Ectodermal cell (in vitro differentiated cells): ENCODE measurements at regions not wholly inside any gene's neighbourhood (a gene's known extent, or its start where the extent isn't known, plus 50 kb on each side); places are given as distances from the start of the nearest gene placed in this dataset.

Experiments
- H3K27ac ChIP-seq: 2 replicates; pipeline ENCODE4 v1.7.0; 2013; ENCODE audit warnings: mild to moderate bottlenecking, low read depth, low read length; ENCODE audit not compliant: insufficient read depth, poor library complexity, severe bottlenecking
- H3K27me3 ChIP-seq: 2 replicates; pipeline ENCODE4 v1.7.0; 2013; ENCODE audit warnings: mild to moderate bottlenecking, low read length; ENCODE audit not compliant: insufficient read depth, control insufficient read depth, poor library complexity, severe bottlenecking
- H3K36me3 ChIP-seq: one replicate; pipeline ENCODE4 v1.7.0; 2013; ENCODE audit warnings: low read length; ENCODE audit not compliant: control insufficient read depth, insufficient read depth
- H3K4me1 ChIP-seq: one replicate; pipeline ENCODE4 v1.7.0; 2013; ENCODE audit warnings: low read length; ENCODE audit not compliant: control insufficient read depth, insufficient read depth
- H3K4me3 ChIP-seq: 2 replicates; pipeline ENCODE4 v1.7.0; 2013; ENCODE audit warnings: low read depth, low read length, control low read depth; ENCODE audit not compliant: insufficient read depth
- H3K9me3 ChIP-seq: 2 replicates; pipeline ENCODE4 v1.7.0; 2013; ENCODE audit warnings: mild to moderate bottlenecking, low read length, moderate library complexity; ENCODE audit not compliant: control insufficient read depth
- WGBS, 2 experiments: methylation state at CpG; one replicate each; pipeline ENCODE4 v1.1.7; 2013; ENCODE audit warnings: missing lambda C conversion rate in 2 of 2; 5-methylcytosine and 5-hydroxymethylcytosine counted together

- Histone ChIP-seq H3K9me3 (no peaks in the 10 kb centered on the region), H3K27me3 (no peaks in the 10 kb centered on the region), H3K27ac (no peak overlapping the region), H3K4me3 (no peak overlapping the region), H3K4me1 (no peaks in the 10 kb centered on the region), H3K36me3 (no peaks in the 10 kb centered on the region)
Measured at GRCh38 chr6:94645191-94645590, 932.1 kb upstream of the MANEA start.

GRCh38 chr6:94639564-94639963 lies 937.8 kb upstream of the MANEA start:
- no peaks in the 10 kb centered on the region for H3K36me3 ChIP-seq
- whole genome bisulfite sequencing, 2 experiments: 86 to 90% methylated on average over 5 of the region's 5 CpGs
- H3K9me3 ChIP-seq: no peaks in the 10 kb centered on the region
- no peaks in the 10 kb centered on the region for H3K4me1 ChIP-seq
- no peak overlapping the region for H3K4me3 ChIP-seq
- H3K27ac ChIP-seq: no peak overlapping the region
- no peaks in the 10 kb centered on the region for H3K27me3 ChIP-seq

- H3K27ac ChIP-seq: no peak overlapping the region
- no peaks in the 10 kb centered on the region for H3K36me3 ChIP-seq
- no peaks in the 10 kb centered on the region for H3K4me1 ChIP-seq
- WGBS, 2 experiments: 41 to 48% methylated on average over 3 to 4 of the region's 4 CpGs
- no peaks in the 10 kb centered on the region for H3K27me3 ChIP-seq
- no peak overlapping the region for H3K4me3 ChIP-seq
- H3K9me3 ChIP-seq: no peaks in the 10 kb centered on the region
Measured at GRCh38 chr6:94636780-94637385, 940.5 kb upstream of the MANEA start.

- Histone ChIP-seq H3K27me3 (no peaks in the 10 kb centered on the region), H3K4me1 (no peaks in the 10 kb centered on the region), H3K9me3 (no peaks in the 10 kb centered on the region), H3K4me3 (no peak overlapping the region), H3K27ac (no peak overlapping the region), H3K36me3 (no peaks in the 10 kb centered on the region)
Measured at GRCh38 chr6:94623586-94623985, 953.7 kb upstream of the MANEA start.

- Histone ChIP-seq H3K4me3 (no peak overlapping the region), H3K4me1 (no peaks in the 10 kb centered on the region), H3K27me3 (no peaks in the 10 kb centered on the region), H3K36me3 (no peaks in the 10 kb centered on the region), H3K9me3 (no peaks in the 10 kb centered on the region), H3K27ac (no peak overlapping the region)
Measured at GRCh38 chr6:94622783-94623182, 954.6 kb upstream of the MANEA start.

GRCh38 chr6:94600636-94601035 lies 976.7 kb upstream of the MANEA start:
- Histone ChIP-seq H3K9me3 (no peaks in the 10 kb centered on the region), H3K4me3 (no peak overlapping the region), H3K4me1 (no peaks in the 10 kb centered on the region), H3K36me3 (no peaks in the 10 kb centered on the region), H3K27me3 (no peaks in the 10 kb centered on the region), H3K27ac (no peak overlapping the region)
- 83% methylated on average over 1 of the region's 1 CpG; no CpG with 5 or more reads in 1 of the 2 experiments for WGBS, 2 experiments

- Histone ChIP-seq H3K27ac (no peak overlapping the region), H3K36me3 (no peaks in the 10 kb centered on the region), H3K27me3 (no peaks in the 10 kb centered on the region), H3K9me3 (no peaks in the 10 kb centered on the region), H3K4me1 (no peaks in the 10 kb centered on the region), H3K4me3 (no peak overlapping the region)
- 81 to 100% methylated on average over 1 of the region's 2 CpGs for WGBS, 2 experiments
Measured at GRCh38 chr6:94597487-94597886, 979.8 kb upstream of the MANEA start.

GRCh38 chr6:94590416-94590815 lies 986.9 kb upstream of the MANEA start:
- no peaks in the 10 kb centered on the region for H3K36me3 ChIP-seq
- no peaks in the 10 kb centered on the region for H3K27me3 ChIP-seq
- H3K4me1 ChIP-seq: peaks cover 3% of the 10 kb centered on the region
- H3K27ac ChIP-seq: no peak overlapping the region
- WGBS, 2 experiments: 93 to 94% methylated on average over 6 of the region's 6 CpGs
- H3K9me3 ChIP-seq: no peaks in the 10 kb centered on the region
- no peak overlapping the region for H3K4me3 ChIP-seq

GRCh38 chr6:94588301-94588700 lies 989.0 kb upstream of the MANEA start:
- 92 to 96% methylated on average over 2 to 3 of the region's 3 CpGs for WGBS, 2 experiments
- Histone ChIP-seq H3K27ac (no peak overlapping the region), H3K27me3 (no peaks in the 10 kb centered on the region), H3K36me3 (no peaks in the 10 kb centered on the region), H3K9me3 (no peaks in the 10 kb centered on the region), H3K4me1 (peaks cover 3% of the 10 kb centered on the region), H3K4me3 (no peak overlapping the region)

- Histone ChIP-seq H3K4me3 (no peak overlapping the region), H3K27ac (no peak overlapping the region), H3K36me3 (no peaks in the 10 kb centered on the region), H3K9me3 (no peaks in the 10 kb centered on the region), H3K27me3 (no peaks in the 10 kb centered on the region), H3K4me1 (no peaks in the 10 kb centered on the region)
- WGBS, 2 experiments: 97 to 99% methylated on average over 2 of the region's 2 CpGs
Measured at GRCh38 chr6:94584211-94584610, 993.1 kb upstream of the MANEA start.

- no peaks in the 10 kb centered on the region for H3K9me3 ChIP-seq
- H3K36me3 ChIP-seq: no peaks in the 10 kb centered on the region
- no peaks in the 10 kb centered on the region for H3K27me3 ChIP-seq
- WGBS, 2 experiments: 90 to 91% methylated on average over 5 of the region's 5 CpGs
- no peak overlapping the region for H3K4me3 ChIP-seq
- H3K4me1 ChIP-seq: no peaks in the 10 kb centered on the region
- H3K27ac ChIP-seq: no peak overlapping the region
Measured at GRCh38 chr6:94570581-94570980, 1006.8 kb upstream of the MANEA start.
